Neural crest cell (in vitro differentiated cells): ENCODE measurements at regions not wholly inside any gene's neighbourhood (a gene's known extent, or its start where the extent isn't known, plus 50 kb on each side); places are given as distances from the start of the nearest gene placed in this dataset. TPM values are rescaled to one million over a fixed set of nuclear protein-coding genes. Genes with fewer than 3 reads are reported as not detected.

Source experiments
- DNase-seq: peaks from one replicate; pipeline ENCODE4 v3.0.0; 2021; ENCODE audit warnings: low read depth, mixed read lengths, low spot score
- H3K27ac Mint-ChIP-seq: one replicate; pipeline ENCODE4 v1.8.0; 2021; ENCODE audit warnings: mild to moderate bottlenecking, mixed read lengths; ENCODE audit not compliant: unreplicated experiment
- H3K27me3 Mint-ChIP-seq: 2 replicates; pipeline ENCODE4 v1.8.0; 2021; ENCODE audit warnings: low read depth, mild to moderate bottlenecking, mixed read lengths
- H3K36me3 Mint-ChIP-seq: 2 replicates; pipeline ENCODE4 v1.8.0; 2021; ENCODE audit warnings: low read depth, mild to moderate bottlenecking, mixed read lengths
- H3K4me1 Mint-ChIP-seq: 2 replicates; pipeline ENCODE4 v1.8.0; 2021; ENCODE audit warnings: mixed read lengths
- H3K4me3 Mint-ChIP-seq: one replicate; pipeline ENCODE4 v1.8.0; 2021; ENCODE audit warnings: mild to moderate bottlenecking, mixed read lengths
- H3K9me3 Mint-ChIP-seq: 2 replicates; pipeline ENCODE4 v1.8.0; 2021; ENCODE audit warnings: mixed read lengths
- microRNA-seq: library from miRNA; unstranded; fragments of <30 nt; microRNA quantifications from one replicate; pipeline ENCODE4, GENCODE V29; 2020
- TF ChIP-seq, protein P1 (sequence below): fragments of 200-600 bp; sonication (generic); conservative IDR thresholded peaks from 2 replicates; pipeline ENCODE4 v1.5.0; 2021; ENCODE audit warnings: antibody characterized with exemption, mild to moderate bottlenecking

DNA sequence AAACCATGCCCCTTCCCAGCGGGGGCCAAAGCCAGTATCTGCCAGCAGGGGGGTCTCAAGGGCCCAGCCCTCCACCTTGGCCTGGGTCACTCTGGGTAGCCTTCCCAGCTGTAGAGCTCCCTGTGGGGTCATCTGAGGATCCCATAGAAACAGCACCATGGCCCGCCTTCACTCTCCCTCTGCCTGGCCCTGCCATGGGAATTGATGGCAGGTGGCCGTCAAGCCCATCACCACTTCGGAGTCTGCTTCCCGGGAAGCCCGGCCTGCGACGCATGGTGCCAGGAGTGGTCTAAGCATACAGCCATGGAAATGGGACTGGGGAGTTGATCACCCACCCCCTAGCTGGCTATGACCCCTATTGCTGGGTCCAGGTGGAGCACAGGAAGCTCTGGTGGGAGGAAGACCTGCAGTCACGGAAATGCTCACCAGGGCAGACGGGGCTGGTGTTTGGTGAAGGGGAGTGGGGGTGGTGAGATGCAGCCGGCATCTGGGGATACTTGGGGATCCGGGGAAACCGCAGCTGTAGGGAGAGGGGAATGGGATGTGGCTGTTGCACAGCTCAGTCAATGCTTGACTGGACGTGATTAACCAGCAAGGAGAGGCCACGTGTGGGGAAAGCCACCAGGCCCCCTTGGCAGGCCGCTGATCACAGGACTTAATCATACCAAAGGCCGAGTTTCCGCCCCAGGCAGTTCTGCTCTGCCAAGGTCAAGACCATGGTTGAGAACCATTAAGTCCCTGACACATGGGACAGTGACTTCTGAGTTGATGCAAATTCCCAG, 52.2 kb upstream of the DIO3 start:
- Mint-ChIP-seq H3K9me3 (no peaks in the 10 kb centered on the region), H3K36me3 (no peaks in the 10 kb centered on the region), H3K27ac (no peak overlapping the region), H3K4me3 (no peak overlapping the region), H3K27me3 (no peaks in the 10 kb centered on the region), H3K4me1 (no peaks in the 10 kb centered on the region)
- TF ChIP-seq, protein P1, sequence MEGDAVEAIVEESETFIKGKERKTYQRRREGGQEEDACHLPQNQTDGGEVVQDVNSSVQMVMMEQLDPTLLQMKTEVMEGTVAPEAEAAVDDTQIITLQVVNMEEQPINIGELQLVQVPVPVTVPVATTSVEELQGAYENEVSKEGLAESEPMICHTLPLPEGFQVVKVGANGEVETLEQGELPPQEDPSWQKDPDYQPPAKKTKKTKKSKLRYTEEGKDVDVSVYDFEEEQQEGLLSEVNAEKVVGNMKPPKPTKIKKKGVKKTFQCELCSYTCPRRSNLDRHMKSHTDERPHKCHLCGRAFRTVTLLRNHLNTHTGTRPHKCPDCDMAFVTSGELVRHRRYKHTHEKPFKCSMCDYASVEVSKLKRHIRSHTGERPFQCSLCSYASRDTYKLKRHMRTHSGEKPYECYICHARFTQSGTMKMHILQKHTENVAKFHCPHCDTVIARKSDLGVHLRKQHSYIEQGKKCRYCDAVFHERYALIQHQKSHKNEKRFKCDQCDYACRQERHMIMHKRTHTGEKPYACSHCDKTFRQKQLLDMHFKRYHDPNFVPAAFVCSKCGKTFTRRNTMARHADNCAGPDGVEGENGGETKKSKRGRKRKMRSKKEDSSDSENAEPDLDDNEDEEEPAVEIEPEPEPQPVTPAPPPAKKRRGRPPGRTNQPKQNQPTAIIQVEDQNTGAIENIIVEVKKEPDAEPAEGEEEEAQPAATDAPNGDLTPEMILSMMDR: no peak
- DNase-seq: no peak

DNA sequence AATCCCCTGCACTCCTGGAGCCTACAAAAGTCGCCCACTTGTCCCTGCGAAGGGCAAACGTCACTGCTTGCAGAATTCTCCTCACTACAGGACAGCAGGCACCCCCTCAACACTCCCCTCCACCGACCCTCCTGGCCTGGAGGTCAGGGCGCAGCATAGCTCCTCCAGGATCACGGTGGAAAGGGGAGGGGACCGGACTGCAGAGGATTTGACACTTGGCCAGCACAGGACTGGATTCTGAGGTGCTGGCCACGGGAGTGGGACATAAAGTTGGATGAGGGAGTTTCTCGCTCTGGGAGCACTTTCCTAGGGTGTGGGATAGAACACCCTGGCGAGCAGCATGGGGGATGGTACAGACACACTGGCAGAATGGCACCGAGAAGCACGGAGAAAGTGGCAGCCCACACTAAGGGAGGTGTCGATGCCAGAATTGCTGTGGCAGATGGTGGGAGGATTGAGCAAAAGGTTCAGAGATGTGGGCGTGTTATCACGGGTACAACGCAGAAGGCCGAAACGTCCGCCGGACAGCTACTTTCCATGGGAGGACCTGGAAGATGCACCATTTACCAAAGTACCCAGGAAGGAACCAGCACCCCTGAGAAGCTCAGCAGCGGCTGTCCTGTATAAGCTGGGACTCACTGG, 51.4 kb upstream of the DIO3 start:
- no peaks in the 10 kb centered on the region for H3K4me1 Mint-ChIP-seq

DNA sequence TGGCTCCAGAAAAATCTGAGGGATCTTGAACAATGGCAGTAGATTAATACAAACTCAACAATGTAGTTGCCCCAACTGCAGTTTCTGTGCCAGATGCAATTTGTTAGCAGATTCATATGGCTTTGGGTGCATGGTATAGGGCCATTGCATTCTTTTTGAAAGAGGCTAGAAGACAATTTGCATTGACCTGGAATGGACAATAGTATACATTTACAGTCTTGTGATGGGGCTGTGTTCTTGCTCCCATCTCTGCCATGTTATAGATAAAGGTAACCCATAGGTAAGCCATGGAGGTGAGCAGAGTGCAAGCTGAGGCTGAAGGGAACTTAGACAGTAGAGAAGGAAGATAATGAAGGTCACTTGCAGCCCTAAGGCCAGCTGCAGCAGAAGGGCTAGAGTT, 50.1 kb upstream of the DIO3 start:
- DNase-seq: no peak
- no peaks in the 10 kb centered on the region for H3K27me3 Mint-ChIP-seq
- no peak overlapping the region for H3K4me3 Mint-ChIP-seq
- no peak overlapping the region for H3K27ac Mint-ChIP-seq
- no peaks in the 10 kb centered on the region for H3K4me1 Mint-ChIP-seq
- peaks cover 3% of the 10 kb centered on the region for H3K9me3 Mint-ChIP-seq
- no peaks in the 10 kb centered on the region for H3K36me3 Mint-ChIP-seq
- TF ChIP-seq, protein P1: no peak

More for the DNA sequence above, 51.4 kb upstream of the DIO3 start:
- TF ChIP-seq, protein P1: no peak
- Mint-ChIP-seq H3K36me3 (no peaks in the 10 kb centered on the region), H3K27me3 (no peaks in the 10 kb centered on the region), H3K4me3 (no peak overlapping the region), H3K27ac (no peak overlapping the region), H3K9me3 (no peaks in the 10 kb centered on the region)
- DNase-seq: no peak

Small RNA genes lying in the stretch of these regions (microRNA-seq; reads per million reads assigned to microRNA genes)
- gene MIR1185-1: 9.5 reads per million, percentile 17 among the genes with 10 or more reads in this experiment
- gene MIR1185-2: not detected
- gene MIR1193: not detected
- not detected for gene MIR1197
- gene MIR134: 24.3 reads per million, percentile 38 among the genes with 10 or more reads in this experiment
- gene MIR154: 13.0 reads per million, percentile 27 among the genes with 10 or more reads in this experiment
- gene MIR299: 10.1 reads per million, percentile 18 among the genes with 10 or more reads in this experiment
- gene MIR300: not detected
- 7.7 reads per million, percentile 11 among the genes with 10 or more reads in this experiment for gene MIR323A
- gene MIR323B: not detected
- not detected for gene MIR329-1
- not detected for gene MIR329-2
- gene MIR369: 64.6 reads per million, percentile 55 among the genes with 10 or more reads in this experiment
- gene MIR376A1: not detected
- gene MIR376A2: not detected
- gene MIR376B: 16.0 reads per million, percentile 31 among the genes with 10 or more reads in this experiment
- gene MIR376C: 102 reads per million, percentile 60 among the genes with 10 or more reads in this experiment
- 2.4 reads per million for gene MIR377
- 58.6 reads per million, percentile 53 among the genes with 10 or more reads in this experiment for gene MIR379
- gene MIR380: 4.7 reads per million
- 23.1 reads per million, percentile 36 among the genes with 10 or more reads in this experiment for gene MIR381
- 52.7 reads per million, percentile 52 among the genes with 10 or more reads in this experiment for gene MIR382
- 159 reads per million, percentile 65 among the genes with 10 or more reads in this experiment for gene MIR409
- gene MIR411: 179 reads per million, percentile 66 among the genes with 10 or more reads in this experiment
- not detected for gene MIR412
- 4.7 reads per million for gene MIR485
- gene MIR487A: 24.9 reads per million, percentile 39 among the genes with 10 or more reads in this experiment
- 168 reads per million, percentile 66 among the genes with 10 or more reads in this experiment for gene MIR487B
- gene MIR494: 12.4 reads per million, percentile 25 among the genes with 10 or more reads in this experiment
- gene MIR495: 5.3 reads per million
- gene MIR496: not detected
- not detected for gene MIR539
- gene MIR541: not detected
- 3.6 reads per million for gene MIR543
- gene MIR544A: not detected
- 12.4 reads per million, percentile 25 among the genes with 10 or more reads in this experiment for gene MIR654
- gene MIR655: 2.4 reads per million
- gene MIR656: 2.4 reads per million
- gene MIR668: not detected
- 2.4 reads per million for gene MIR758
- gene MIR889: 39.1 reads per million, percentile 45 among the genes with 10 or more reads in this experiment
